DMS 273 (cell line): ENCODE measurements at regions not wholly inside any gene's neighbourhood (a gene's known extent, or its start where the extent isn't known, plus 50 kb on each side); places are given as distances from the start of the nearest gene placed in this dataset.
"Not testable (repeated sequence)": the region's sequence is repeated elsewhere in the genome, so short reads cannot be mapped to it uniquely, and the experiment has no call there.

Experiments
- DNase-seq: peaks from one replicate; lab custom pipeline; 2025; ENCODE audit not compliant: unreplicated experiment; lab: John Stamatoyannopoulos, UW

GRCh38 chr10:33867199-33867789 lies 532.8 kb upstream of the NRP1 start:
- DNase-seq = not testable (repeated sequence)

DNA sequence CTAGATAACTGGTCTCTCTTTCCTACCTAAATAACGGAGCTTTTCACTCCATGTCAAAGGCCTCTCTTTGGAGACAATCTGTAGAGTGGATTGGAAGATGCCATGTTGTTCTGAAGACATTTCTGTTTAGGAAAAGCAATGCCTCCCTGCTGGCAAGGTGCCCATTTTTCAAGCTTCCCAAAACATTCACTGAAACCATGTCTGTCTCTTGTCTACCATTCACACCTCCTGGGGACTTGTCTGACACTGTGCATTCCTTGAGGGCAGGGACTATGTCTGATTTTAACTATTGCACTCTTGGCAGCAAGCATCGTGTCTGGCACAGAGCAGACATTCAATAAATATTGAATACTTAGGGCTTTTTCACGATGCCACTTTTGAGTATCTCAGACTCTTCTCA lies 528.9 kb upstream of the NRP1 start:
- DNase-seq = no peak

DNA sequence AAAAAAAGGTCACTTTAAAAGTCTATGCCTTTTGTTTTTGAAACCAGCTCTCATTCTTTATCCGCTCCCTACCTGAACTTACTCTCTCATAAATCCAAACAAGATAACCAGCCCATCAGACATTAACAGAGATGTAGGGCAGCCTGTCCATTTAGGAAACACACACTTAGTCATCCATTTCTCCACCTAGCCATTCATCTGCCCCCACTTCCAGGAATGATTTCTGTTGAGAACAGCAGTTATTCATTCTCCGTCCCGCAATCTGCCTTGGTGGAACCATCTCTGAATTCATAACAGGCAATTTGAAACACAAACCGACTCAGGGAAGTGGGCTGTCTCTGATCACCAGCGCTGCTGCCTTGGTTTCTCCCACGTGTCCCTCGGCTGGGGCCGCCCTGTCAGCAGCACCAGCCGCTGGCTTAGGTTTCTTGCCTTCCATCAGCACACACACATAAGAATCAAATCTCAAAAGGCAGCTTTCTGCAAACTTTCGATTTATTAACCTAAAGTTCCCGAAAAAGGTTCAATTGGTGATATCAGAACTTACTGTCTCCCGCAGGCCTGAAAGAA lies 528.2 kb upstream of the NRP1 start:
- DNase-seq = no peak

GRCh38 chr10:33861833-33862232 lies 527.4 kb upstream of the NRP1 start:
- DNase-seq = no peak

DNA sequence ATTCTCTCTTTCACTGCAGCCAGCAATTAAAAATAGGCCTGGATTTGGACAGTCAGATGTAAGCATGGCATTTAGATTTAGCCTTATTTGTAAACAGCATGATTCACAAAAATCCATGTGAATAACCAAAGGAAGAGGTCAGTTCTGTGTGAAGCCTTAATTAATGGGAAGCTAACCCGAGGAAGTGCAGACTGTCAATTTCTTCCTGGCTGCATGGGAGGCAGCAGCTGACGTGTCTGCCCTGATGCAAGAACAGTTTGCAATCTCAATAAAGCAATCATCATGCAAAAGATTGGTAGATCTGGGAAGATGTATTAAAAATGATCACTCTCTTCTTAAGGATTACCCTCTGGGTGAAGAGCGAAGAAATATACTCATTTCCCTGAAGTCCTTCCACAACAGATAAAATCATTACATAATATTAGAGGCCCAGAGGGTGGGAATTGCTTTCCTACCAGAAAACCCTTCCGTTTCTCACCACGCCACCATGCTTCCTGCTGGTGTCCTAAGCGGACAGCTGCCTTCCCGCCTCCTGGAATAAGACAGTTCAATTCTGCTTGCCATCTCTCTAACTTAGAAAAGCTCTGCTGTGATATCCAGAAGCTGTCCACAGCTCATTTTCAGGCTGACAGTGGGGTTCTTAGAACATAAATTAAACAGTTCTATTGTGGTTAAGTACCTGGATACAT lies 526.7 kb upstream of the NRP1 start:
- DNase-seq = no peak

- DNase-seq = no peak
Observed at GRCh38 chr10:33860552-33860951, 526.1 kb upstream of the NRP1 start.

GRCh38 chr10:33859319-33860022 lies 525.0 kb upstream of the NRP1 start:
- no peak for DNase-seq

- DNase-seq = no peak
Observed at GRCh38 chr10:33858326-33858725, 523.9 kb upstream of the NRP1 start.

DNA sequence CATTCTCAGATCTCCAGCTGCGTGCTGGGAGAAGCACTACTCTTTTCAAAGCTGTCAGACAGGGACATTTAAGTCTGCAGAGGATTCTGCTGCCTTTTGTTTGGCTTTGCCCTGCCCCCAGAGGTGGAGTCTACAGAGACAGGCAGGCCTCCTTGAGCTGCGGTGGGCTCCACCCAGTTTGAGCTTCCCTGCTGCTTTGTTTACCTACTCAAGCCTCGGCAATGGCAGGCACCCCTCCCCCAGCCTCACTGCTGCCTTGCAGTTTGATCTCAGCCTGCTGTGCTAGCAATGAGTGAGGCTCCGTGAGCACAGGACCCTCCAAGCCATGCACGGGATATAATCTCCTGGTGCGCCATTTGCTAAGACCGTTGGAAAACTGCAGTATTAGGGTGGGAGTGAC lies 518.8 kb upstream of the NRP1 start:
- not testable (repeated sequence) for DNase-seq

GRCh38 chr10:33843379-33843778 lies 508.9 kb upstream of the NRP1 start:
- DNase-seq = no peak

GRCh38 chr10:33841678-33842077 lies 507.2 kb upstream of the NRP1 start:
- DNase-seq = no peak

DNA sequence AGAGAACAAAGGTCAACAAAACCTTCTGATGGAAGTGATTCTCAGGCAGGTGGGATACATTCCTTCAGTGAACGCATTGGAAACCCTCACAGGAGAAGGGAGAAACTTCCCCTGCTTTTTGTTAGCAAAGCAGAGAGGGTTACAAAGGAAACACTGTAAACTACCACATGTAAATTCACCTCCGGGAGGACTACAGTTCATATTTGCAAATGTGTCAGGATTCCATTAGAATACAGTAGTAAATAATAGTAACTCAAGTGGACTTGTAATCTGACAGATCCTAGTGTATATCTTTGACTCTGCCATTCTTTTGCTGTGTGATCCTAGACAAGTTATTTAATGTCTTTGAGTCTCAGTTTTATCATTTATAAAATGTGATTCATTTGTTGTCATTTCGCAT lies 504.3 kb upstream of the NRP1 start:
- no peak for DNase-seq

DNA sequence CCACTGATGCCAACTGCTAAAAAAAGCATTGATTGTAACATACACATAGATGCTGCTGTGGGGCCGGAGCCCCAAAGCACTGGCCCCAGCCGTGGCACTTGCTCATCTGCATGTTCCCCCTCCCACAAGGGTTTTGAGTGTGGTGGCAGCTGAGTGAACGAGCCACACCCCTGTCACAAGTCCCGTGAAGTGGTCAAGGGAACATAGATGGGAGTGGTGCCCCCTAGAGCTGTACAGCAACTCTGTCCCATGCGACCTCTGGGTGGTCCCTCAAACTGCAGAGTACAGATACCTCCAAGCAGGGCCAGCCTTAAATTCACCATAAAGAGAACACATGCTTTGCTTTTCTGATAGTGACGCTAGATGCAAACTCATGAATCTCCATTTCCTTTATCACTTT lies 503.3 kb upstream of the NRP1 start:
- no peak for DNase-seq

DNA sequence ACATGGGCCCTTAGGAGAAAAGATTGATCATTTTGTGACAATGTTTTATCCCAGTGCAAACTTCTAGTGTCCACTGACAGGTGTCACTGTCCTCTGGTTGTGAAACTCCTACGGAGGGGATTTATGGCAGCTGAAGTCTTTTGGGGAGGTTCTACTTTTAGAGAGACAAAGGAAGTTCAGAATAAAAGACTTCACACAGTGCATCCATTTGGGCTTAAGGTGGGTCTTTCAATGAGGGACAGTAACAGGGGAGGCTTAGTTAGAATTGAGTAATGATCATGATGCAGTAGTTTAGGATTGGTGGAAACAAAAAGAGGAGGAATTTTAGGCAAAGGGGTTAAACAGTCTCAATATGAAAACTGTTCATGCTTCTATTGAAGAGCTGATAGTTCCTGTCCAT lies 501.1 kb upstream of the NRP1 start:
- no peak for DNase-seq

- peak; percentile 70 for DNase-seq
Observed at GRCh38 chr10:33833566-33833965, 499.1 kb upstream of the NRP1 start.

DNA sequence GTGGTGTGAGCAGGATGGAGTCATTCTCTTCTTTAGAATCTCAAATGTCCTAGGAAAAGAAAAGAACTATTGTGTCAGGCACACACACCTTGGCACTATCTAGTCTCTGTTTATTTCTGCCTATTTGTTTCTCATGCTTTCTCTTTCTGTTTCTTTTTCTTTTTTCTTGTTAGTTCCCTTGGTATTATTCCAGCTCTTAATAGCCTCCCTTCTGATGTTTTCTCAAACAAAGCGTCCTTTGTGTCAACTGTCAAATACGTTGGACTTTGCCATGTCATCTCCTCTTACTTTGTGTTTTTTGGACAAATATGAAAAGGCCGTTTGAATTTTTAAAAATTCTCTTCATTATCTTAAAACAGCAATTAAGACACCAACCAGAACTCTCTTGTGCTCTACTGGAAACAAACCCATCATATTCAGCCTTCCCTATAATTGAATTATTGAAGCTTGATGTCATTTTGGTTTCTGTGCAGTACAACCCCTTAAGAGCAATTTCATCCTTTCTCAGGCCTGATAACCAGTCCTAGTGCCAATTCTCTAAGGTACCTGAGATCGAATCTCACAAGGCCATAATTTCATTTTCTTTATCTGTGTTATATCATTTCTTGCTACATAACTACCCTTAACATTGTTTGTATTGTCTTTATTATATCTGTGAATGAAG lies 497.8 kb upstream of the NRP1 start:
- DNase-seq = no peak

GRCh38 chr10:33831591-33831990 lies 497.1 kb upstream of the NRP1 start:
- no peak for DNase-seq

- not testable (repeated sequence) for DNase-seq
Observed at GRCh38 chr10:33829899-33830298, 495.4 kb upstream of the NRP1 start.

DNA sequence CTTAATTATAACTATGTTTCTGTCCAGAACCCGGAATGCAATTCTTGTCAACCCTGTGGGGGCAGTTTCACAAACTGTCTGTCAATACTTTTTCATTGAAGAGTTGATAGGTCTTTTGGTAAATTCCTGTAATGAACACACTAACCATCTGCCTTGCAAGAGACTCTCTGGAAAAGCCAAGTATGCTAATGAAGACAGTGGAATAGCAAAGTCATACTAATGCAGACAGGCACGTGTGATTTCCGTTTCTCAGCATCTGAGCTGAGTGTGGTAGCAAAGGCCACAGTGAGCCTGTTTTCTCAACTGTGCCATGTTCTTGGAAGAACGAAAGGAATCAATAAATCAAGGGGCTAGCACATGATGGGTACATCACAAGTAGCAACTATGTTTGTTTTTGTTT lies 494.1 kb upstream of the NRP1 start:
- peak; percentile 0 for DNase-seq

- no peak for DNase-seq
Observed at GRCh38 chr10:33826186-33826585, 491.7 kb upstream of the NRP1 start.

DNA sequence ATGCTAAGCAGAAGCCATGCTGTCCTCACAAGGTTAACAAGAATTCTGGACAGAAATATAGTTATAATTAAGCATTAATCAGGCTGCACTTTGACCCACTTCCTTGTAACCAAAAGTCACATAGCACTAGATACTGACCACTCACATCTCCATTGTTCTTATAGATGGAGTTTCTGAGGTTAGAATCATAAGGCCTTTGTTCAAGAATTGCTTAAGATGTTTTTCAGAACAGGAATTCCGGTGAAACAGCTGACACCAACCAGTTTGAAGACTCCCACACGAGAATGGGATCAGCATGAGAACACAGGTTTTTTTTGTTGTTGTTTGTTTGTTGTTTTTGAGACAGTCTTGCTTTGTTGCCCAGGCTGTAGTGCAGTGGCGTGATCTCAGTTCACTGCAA lies 488.3 kb upstream of the NRP1 start:
- no peak for DNase-seq

DNA sequence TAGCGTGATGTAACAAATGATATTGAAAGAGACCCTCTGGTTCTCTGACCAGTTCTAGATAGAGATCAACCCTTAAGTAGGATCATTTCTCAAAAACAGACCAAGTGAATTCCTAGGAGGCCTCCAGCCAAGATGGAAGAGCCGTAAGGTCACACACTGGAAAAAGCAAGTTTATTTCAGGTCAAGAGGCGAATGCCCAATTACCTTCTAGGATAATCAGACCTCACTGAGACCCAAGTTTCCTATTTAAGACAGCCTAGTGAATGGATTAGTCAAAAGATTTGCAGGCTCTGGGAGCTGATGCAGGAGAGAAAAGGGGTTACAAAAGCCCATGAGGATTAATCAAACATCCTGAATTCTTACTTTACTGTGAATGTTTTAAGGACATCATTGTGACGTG lies 486.1 kb upstream of the NRP1 start:
- DNase-seq = no peak
